ENCODE measurements at regions not wholly inside any gene's neighbourhood (a gene's known extent, or its start where the extent isn't known, plus 50 kb on each side); places are given as distances from the start of the nearest gene placed in this dataset.

DNA sequence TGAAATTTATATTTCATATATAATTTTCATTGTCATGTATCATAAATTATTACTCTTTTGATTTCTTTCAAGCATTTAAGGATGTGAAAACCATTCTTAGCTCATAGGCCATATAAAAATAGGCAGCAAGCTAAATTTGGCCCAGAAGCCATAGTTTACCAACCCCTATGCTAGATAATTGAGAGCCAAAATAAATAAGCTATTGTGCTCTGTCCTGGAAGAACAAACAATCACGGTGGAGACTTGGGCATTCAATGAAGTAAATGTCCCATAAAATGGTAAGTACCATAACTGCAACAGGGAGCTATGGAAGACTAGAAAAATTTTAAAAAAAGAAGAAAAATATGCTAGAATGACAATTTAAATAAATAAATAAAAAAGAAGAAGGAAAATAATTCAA is 60.9 kb upstream of the PACRGL start:
- ChIA-PET POLR2A (no interaction called here), CTCF (ENCODE audit: low intra/inter-chr PET ratio, low total read pairs) (no interaction called here)
- no peak overlapping the region for H3K4me2 ChIP-seq (ENCODE audit: low read depth, low read length)
- no peak overlapping the region for H2AFZ ChIP-seq (ENCODE audit: low read length)
- no peaks in the 10 kb centered on the region for H4K20me1 ChIP-seq (ENCODE audit: insufficient read depth, low read length)
- H3K4me3 ChIP-seq (replicated peaks in 1 of 3; ENCODE audit: insufficient read depth in 1 of 3, low read depth in 2 of 3, low read length in 3 of 3), result no peak overlapping the region
- DNase-seq (ENCODE audit: low spot score), result no peak
- H3K4me1 ChIP-seq (ENCODE audit: insufficient read depth, low read length), result no peaks in the 10 kb centered on the region
- 0% methylated on average over 1 of the region's 1 CpG for WGBS (ENCODE audit: low lambda C conversion rate)
- no peak overlapping the region for H3K27ac ChIP-seq (ENCODE audit: extremely low read length, insufficient read depth, low read length)
- H3K36me3 ChIP-seq (replicated peaks in 1 of 2; ENCODE audit: control insufficient read depth in 1 of 2, insufficient read depth in 2 of 2, low read length in 2 of 2), result no peaks in the 10 kb centered on the region
- no TSS peak for BruUV-seq (replicated peaks)
- ATAC-seq, result no peak
- TF ChIP-seq, protein P1, sequence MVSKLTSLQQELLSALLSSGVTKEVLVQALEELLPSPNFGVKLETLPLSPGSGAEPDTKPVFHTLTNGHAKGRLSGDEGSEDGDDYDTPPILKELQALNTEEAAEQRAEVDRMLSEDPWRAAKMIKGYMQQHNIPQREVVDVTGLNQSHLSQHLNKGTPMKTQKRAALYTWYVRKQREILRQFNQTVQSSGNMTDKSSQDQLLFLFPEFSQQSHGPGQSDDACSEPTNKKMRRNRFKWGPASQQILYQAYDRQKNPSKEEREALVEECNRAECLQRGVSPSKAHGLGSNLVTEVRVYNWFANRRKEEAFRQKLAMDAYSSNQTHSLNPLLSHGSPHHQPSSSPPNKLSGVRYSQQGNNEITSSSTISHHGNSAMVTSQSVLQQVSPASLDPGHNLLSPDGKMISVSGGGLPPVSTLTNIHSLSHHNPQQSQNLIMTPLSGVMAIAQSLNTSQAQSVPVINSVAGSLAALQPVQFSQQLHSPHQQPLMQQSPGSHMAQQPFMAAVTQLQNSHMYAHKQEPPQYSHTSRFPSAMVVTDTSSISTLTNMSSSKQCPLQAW (CRISPR knock-in tag; IDR thresholded peaks at IDR 0.05), result no peak
- no peak for TF ChIP-seq AGO1 (IDR thresholded peaks at IDR 0.05; ENCODE audit: low read depth, low read length, poor library complexity, severe bottlenecking)
- TF ChIP-seq SAFB2 (CRISPR knock-in tag; IDR thresholded peaks at IDR 0.05; ENCODE audit: borderline replicate concordance, low read depth), result no peak
- no peak for TF ChIP-seq MAF1 (CRISPR knock-in tag; IDR thresholded peaks at IDR 0.05; ENCODE audit: borderline replicate concordance)
- TF ChIP-seq, protein P2, sequence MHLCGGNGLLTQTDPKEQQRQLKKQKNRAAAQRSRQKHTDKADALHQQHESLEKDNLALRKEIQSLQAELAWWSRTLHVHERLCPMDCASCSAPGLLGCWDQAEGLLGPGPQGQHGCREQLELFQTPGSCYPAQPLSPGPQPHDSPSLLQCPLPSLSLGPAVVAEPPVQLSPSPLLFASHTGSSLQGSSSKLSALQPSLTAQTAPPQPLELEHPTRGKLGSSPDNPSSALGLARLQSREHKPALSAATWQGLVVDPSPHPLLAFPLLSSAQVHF (CRISPR knock-in tag; IDR thresholded peaks at IDR 0.05), result no peak
- no peak for TF ChIP-seq TOPORS (CRISPR knock-in tag; IDR thresholded peaks at IDR 0.05)
- TF ChIP-seq, protein P3, sequence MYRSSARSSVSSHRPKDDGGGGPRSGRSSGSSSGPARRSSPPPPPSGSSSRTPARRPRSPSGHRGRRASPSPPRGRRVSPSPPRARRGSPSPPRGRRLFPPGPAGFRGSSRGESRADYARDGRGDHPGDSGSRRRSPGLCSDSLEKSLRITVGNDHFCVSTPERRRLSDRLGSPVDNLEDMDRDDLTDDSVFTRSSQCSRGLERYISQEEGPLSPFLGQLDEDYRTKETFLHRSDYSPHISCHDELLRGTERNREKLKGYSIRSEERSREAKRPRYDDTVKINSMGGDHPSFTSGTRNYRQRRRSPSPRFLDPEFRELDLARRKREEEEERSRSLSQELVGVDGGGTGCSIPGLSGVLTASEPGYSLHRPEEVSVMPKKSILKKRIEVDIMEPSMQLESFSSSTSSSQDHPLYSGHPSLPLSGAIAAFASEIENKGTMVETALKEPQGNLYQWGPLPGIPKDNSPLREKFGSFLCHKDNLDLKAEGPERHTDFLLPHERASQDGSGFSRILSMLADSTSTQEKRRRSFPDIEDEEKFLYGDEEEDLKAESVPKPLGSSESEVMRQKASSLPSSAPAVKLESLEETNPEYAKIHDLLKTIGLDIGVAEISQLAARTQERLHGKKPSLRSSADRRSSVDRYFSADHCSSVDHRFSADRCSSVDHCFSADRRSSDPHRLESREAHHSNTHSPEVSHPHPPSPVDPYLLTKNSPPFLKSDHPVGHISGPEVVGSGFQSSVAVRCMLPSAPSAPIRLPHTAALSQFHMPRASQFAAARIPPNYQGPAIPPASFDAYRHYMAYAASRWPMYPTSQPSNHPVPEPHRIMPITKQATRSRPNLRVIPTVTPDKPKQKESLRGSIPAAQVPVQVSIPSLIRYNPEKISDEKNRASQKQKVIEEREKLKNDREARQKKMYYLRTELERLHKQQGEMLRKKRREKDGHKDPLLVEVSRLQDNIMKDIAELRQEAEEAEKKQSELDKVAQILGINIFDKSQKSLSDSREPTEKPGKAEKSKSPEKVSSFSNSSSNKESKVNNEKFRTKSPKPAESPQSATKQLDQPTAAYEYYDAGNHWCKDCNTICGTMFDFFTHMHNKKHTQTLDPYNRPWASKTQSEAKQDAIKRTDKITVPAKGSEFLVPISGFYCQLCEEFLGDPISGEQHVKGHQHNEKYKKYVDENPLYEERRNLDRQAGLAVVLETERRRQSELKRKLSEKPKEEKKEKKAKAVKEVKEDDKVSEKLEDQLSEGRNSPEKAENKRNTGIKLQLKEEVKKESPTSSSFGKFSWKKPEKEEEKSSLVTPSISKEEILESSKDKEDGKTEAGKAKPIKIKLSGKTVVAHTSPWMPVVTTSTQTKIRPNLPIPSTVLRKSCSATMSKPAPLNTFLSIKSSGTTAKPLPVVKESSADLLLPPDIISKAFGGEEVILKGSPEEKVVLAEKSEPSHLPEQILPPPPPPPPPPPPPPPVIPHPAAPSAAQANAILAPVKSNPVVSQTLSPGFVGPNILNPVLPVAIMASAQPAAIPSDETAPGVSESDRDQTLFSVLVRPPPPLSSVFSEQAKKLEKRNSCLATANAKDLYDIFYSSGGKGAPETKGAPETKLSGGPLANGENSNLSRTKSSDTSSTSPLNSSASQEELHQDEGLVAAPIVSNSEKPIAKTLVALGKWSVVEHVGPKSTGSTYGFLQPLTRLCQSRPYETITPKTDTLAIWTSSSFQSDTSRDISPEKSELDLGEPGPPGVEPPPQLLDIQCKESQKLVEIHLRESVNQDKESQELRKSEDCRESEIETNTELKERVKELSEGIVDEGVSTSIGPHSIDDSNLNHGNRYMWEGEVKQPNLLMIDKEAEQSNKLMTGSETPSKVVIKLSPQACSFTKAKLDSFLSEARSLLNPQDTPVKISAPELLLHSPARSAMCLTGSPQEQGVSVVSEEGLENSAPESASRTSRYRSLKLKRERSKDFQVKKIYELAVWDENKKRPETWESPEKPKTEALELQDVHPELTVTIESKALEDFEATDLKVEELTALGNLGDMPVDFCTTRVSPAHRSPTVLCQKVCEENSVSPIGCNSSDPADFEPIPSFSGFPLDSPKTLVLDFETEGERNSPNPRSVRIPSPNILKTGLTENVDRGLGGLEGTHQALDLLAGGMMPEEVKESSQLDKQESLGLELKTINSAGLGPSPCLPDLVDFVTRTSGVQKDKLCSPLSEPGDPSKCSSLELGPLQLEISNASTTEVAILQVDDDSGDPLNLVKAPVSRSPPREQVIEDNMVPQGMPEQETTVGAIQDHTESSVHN (CRISPR knock-in tag; IDR thresholded peaks at IDR 0.05), result no peak
- no peak for TF ChIP-seq ZNF317 (CRISPR knock-in tag; IDR thresholded peaks at IDR 0.05)
- in situ Hi-C loops (cut with HindIII; ENCODE audit: extremely low pct_ligation_motif_present, low pct_unique_long_range_greater_than_20kb) (no loop called here), intact Hi-C loops (cut with micrococcal nuclease; ENCODE audit: unreplicated experiment) (no loop called here)
- no peaks in the 10 kb centered on the region for H3K9me3 ChIP-seq (ENCODE audit: low read length)
- no peak for FAIRE-seq
- H3K79me2 ChIP-seq (ENCODE audit: insufficient read depth, low read length), result no peaks in the 10 kb centered on the region
- H3K9ac ChIP-seq (ENCODE audit: insufficient read depth, low read depth, low read length), result no peak overlapping the region
- H3K27me3 ChIP-seq (ENCODE audit: control insufficient read depth in 1 of 2, insufficient read depth in 2 of 2, low read length in 2 of 2), result peaks cover 1 to 2% of the 10 kb centered on the region in 2 experiments; a peak in 1 of 5 replicates
